KBM-7 (cell line): ENCODE measurements at regions not wholly inside any gene's neighbourhood (a gene's known extent, or its start where the extent isn't known, plus 50 kb on each side); places are given as distances from the start of the nearest gene placed in this dataset.

Experiments used
- DNase-seq: peaks from one replicate; pipeline ENCODE4 v3.0.0-alpha.2; 2015
- in situ Hi-C: fragments of 300-500 bp; cut with MboI; formaldehyde crosslinking; loops from 2 replicates; pipeline ENCODE4 v1.14.3; 2020; ENCODE audit warnings: low sequenced_read_pairs, low pct_unique_long_range_greater_than_20kb, mixed read lengths

DNA sequence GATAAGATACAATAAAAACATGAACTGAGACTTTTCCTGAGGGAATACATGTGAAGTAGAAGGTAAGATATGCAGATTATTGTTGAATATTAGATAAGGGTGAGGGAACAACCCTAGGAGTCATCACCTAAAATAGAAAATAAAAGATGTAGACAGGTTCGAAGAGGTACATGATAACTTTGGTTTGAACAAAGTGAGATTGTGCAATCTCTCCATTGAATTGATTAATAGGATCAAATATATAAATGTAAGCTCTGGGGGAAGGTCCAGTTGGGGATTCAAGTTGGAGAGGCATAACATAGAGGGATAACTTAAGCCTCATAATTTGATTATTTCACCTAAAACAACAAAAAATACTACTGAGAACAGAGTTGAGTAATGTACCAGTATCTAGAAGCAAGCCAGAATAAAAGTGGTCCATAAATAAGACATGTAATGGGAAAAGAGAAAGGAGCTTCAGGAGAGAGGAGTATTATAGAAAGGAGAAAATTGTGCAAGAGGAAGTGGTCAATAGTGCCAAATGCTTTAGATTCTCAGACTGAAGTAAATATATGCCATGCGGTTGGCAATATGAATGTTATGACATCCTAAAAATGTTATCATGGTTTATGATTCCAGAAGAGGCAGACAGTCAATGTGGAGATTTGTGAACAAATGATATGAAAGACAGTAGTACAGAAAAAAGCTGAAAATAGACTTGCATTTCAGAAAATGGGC is 282.3 kb upstream of the CHRM2 start:
- DNase-seq: peak; percentile 1
- in situ Hi-C loops: no loop called here

DNA sequence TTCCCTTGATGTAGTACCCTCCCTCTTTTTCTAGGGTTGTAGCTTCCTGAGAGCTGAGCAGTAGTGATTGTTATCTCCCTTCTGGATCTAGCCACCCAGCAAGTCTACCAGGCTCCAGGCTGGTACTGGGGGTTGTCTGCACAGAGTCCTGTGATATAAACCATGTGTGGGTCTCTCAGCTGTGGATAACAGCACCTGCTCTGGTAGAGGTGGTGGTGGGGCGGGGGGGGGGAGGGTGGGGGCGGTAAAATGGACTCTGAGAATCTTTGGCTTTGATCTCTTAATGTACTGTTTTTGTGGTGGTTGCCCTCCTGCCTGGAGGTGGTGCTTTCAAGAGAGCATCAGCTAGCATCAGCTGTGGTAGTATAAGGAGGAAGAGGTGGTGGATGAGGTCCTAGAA is 302.0 kb upstream of the CHRM2 start:
- DNase-seq: no peak
- in situ Hi-C loops: no loop called here

DNA sequence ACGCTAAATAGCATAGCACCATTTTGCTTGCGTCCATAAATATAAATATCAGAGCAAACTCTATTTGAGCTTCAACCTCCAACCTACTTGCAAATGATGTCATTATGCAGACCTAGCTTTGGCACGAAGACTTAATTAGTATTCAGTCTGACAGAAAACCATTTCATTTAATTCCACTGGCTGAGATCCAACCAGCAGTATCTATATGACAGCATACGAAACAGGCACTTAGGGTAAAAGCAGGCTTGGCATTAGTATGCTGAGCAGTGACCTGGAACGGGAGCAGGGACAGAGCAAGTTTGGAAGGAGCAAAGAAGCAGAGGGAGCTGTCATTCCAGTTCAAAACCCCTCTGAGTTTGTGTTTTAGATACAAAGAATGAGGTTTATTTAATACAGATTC is 312.5 kb upstream of the CHRM2 start:
- in situ Hi-C loops: no loop called here
- DNase-seq: no peak

DNA sequence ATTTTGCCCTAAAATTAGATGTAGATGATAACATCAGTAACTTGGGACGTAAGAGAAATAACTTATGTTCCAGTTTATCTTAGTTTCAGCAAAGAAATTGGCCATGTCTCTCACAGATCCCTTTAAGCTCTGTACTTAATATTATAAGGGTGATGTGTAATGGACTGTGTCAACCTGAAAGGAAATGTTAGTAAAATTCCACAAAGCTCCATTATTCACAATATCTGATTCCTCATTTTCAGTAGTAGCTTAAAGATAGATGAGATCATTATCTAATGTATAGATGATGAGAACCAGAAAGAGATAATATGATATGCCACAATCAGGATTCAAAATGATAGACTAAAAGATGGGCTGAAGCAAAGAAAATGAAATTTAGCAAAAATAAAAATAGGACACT is 316.8 kb upstream of the CHRM2 start:
- no peak for DNase-seq
- in situ Hi-C loops: no loop called here

DNA sequence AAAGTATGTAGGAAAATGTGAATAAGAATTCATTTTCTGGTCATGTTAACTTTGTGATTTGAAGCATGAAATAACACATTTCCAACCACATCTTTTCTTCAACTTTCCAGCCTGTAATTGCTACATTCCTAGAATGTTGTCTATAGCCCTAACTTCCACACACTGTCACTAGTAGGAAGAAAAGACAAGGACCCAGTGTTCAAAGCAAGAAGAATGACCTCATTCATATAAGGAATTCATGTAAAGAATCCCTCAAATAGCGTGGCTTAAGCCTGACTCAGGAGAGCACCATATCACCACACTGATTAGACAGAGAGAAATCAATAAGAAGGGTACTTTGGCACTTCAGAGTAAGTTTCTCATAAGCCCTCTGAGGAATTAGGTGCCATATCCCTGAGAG is 318.7 kb upstream of the CHRM2 start:
- DNase-seq: no peak
- in situ Hi-C loops: no loop called here

DNA sequence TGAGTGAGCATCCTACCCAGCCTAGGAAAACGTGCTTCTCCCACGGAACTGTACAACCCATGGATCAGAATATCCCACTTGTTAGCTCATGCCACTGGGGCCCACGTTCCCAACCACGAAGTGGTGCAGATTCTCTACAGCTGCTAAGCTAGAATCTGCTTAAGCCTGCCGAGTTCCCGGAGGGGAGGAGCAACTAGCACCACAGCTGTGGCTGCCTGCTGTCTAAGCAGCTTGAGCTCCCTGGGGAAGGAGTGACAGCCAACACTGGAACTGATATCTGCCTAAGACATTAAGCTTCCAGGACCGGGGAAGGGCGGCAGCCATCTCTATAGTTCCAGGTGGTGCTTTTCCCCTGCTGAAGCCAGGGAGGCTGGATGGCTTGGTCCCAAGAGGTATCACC is 334.7 kb upstream of the CHRM2 start:
- DNase-seq: no peak
- in situ Hi-C loops: no loop called here

DNA sequence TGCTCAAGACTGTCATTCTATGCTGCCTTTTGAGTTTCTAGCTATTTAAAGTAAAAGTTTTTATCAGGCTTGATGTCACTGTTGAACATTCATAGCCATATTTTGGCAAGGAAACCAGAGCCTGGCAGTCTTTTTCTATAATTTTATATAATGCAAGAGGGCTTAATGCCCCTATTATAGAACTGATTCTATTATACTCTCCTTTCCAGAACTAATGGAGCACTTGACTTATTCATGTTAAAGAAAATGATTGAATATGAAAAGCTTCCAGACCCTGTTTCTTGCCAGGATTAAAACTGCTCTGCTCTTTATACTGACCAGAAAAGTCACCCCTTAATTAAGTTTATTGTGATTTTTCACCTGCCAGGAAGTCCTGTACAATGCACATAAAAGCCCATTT is 337.6 kb upstream of the CHRM2 start:
- no peak for DNase-seq
- in situ Hi-C loops: no loop called here

DNA sequence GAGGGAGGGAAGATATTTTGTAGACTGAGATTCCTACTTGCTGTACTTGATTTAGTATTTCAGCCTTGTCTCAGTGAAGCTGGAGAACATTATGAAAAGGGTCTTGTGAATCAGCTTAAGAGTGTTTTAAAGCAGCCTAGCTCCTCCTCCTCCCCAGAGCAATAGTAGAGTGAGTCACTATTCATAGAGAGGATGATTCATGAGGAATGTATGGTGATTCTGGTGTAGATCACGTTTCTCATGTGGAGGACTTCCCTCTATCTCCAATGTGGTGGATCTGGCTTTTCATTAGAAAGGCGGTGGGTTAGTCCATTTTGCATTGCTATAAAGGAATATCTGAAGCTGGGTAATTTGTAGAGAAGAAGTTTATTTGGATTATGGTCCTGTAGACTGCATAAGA is 340.1 kb upstream of the CHRM2 start:
- DNase-seq: no peak
- in situ Hi-C loops: no loop called here

DNA sequence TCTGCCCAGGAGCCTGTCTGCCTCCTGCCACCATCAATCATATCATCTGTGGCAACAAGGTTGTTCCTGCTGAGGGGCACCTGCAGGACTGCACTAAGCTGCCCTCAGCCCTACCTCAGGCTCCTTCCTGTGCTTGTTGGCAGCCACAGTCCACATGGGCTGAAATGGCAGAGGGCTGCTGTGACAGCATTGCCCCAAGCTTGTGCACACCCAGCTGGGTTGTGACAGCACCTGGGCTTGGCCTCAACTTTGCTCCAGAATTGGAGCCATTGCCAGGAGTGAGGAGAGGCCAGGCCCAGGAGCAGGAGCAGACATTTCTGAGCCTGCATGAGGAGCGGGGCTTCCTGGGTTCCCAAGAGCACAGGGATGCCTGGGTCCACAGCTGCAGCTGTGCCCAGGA is 340.9 kb upstream of the CHRM2 start:
- DNase-seq: no peak
- in situ Hi-C loops: no loop called here

DNA sequence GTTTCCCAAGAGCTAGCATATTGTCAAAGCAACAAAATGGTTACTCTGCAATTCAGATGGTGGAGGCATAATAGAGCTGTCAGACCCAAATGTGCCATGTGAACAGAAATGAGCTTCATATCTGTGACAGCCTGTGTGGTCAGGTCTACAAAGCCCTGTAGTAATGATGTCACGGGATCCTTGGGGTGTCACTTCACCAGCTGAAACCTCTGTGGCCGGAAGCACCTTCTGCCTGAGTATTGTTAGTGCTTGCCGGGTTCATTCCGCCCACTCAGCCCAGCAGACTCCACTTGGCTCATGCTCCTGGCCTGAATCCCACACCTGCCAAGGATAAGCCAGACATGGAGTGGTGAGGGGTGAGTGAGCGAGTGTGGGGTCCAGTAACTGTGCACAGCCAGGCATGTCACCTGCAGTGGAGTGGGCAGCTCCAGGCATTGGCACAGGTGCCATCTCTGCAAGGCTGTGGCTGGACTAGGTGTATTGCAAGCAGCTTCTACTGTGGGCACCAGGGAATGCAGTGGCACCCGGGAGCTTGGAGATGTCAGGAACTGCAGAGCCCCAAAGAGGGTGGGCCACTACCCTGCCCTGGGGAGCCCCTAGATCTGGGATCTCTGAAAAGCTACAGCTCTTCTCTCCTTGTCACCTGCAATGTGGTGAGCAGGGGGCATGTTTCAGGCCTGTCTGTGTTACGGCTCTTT is 341.9 kb upstream of the CHRM2 start:
- DNase-seq: no peak
- in situ Hi-C loops: no loop called here

DNA sequence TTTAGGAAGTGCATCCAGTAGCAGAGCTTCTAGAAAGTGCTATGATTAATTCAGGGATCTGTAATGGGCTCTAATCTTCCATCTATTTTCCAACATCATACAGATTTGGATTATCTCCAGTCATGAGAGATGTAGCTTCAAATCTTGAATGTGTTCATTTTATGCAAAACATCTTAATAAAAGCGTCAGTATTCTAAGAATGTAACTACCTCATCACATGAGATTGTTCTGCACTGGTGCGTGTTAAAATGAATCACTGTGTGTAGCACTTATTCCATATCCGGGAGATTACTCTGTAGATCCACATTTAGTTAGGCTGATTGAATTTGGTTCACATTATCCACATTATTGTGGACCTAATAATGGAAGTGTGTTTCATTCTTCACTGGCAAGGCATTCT is 344.9 kb upstream of the CHRM2 start:
- in situ Hi-C loops: no loop called here
- no peak for DNase-seq

DNA sequence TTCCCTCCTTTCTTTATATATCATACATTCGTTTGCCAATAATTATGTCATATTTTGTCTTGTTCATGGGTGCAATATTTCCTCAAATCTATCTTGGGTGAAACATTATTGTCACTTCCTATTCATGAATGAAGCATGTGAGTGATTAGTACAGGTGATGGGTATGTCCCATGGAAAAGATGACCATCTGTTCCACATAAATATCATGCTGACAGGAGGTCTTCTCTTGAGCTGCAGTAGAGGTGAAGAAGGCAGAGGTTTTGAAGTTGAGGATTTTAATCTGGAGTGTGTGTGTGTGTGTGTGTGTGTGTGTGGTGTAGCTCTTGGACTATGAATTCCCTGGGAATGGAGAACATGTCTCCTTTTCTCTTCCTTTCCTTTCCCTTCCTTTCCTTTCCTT is 350.5 kb upstream of the CHRM2 start:
- no peak for DNase-seq
- in situ Hi-C loops: no loop called here

DNA sequence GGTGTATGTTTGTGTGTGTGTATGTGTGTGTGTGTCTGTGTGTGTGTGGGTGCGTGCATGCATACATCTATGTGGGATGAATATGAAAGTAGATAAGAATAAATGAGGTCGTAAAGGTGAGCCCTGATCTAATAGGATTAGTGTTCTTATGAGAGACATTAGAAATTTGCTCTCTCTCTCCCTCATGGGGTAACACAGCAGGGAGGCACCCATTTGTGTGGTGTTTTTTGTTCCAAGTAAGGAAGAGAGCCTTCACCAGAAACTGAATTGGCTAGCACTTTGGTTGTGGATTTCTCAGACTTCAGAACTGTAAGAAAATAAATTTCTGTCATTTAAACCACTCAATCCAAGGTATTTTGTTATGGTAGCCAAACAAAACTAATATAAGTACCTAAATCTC is 353.7 kb upstream of the CHRM2 start:
- no peak for DNase-seq
- in situ Hi-C loops: no loop called here

DNA sequence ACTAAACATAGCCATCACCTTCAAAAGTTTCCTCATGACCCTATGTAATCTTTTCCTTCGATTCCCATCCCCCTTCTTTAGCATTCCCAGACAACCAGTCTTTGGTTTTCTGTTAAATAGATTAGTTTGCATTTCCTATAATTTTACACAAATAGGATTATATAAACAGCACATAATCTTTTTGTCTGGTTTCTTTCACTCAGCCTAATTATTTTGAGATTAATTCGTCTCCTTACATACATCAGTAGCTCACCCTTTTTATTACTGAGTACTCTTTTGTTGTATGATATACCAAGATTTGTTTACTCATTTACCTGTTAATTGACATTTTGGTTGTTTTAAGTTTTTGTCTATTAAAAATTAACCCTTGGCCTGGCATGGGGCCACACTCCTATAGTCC is 354.7 kb upstream of the CHRM2 start:
- DNase-seq: no peak
- in situ Hi-C loops: no loop called here

DNA sequence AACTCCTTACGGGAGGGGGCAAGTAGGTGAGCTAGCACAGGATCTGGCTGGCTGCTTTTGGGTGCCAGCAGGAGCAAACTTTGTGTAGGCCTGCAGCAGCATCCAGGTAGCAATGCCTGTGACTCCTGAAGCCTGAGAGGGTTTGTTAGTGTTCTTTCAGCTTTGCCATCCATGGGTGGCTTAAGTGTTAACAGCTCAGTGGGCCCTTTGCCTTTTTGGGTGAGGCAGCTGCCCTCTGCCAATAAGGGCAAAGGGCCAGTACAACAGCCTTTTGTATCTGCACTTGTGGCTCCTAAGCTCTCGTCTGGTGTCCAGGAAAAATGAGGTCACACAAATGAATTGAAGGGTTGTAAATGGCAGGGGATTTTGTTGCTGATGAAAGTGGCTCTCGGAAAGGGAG is 359.0 kb upstream of the CHRM2 start:
- in situ Hi-C loops: no loop called here
- DNase-seq: no peak

DNA sequence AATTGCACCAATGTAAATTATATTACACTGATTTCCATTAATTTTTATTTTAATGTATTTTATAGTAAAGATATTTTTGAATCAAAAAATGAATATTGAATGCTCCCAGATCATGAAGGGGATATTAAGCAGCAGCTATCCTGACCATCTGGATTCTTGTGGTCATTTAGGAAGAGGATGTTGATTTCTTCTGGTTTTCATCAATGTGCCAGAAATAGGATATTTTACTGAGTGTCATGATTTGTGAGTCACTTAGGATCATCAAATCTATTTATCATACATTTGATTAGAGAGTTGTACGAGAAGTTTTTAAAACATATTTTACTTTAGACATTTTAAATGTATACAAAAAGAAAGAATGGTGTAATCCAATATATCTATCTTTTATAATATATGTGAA is 366.3 kb upstream of the CHRM2 start:
- DNase-seq: no peak

DNA sequence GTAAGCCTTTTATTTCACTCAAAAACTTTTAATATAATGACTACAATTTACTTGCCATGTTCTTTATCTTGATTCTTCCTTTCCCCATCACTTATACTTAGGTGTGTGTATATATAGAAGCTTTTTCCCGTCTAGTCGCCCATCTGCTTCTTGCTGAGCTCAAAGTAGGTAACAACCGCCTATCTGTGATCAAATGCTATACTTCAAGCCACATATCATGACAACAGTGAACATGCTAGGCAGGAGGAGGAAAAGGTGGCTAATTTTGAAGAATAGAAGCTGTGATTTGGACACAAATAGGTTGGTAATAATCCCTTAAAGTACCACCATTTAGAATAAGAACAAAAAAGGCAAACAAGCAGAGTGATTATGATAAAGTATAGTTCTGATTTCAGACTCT is 367.3 kb upstream of the CHRM2 start:
- DNase-seq: no peak
- in situ Hi-C loops: no loop called here

More for the DNA sequence above, 366.3 kb upstream of the CHRM2 start:
- in situ Hi-C loops: no loop called here

DNA sequence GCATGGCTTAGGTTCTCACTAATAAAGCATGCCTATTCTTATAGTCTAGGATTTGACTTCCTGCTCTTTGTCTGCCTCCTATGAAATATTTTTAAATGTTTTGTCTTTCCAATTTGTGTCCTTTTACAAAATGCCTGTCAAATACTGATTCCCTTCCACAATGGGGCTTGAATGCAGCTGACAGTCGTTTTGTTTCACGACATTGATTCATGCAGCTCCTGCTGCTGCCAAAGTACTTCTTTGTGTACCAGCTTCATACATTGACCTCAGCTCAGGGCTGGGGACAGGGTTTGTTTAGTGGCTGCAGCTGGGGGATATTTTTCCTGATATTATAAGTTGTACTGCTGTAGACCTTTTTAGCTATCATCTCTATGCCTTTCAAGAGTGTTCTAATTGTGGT is 371.9 kb upstream of the CHRM2 start:
- in situ Hi-C loops: no loop called here
- no peak for DNase-seq

DNA sequence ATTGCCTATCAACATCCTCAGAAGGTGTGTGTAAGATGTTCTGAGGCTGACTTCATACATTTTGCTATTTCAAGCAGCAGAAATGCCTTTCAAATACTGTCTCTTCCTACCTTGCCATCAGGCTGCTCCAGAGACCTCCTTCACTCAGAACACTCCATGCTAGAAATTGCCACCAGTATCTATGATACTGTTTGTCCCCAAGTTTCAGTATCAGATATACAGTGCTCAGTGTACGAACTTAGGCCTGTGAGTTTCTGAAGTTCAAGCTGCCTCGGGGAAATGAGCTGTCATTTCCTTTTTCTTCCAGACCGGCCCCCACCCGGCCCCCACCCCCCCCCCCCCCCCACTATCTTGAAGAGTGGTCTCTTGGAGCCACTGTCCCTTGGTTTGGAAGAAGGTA is 373.4 kb upstream of the CHRM2 start:
- in situ Hi-C loops: no loop called here
- DNase-seq: no peak

DNA sequence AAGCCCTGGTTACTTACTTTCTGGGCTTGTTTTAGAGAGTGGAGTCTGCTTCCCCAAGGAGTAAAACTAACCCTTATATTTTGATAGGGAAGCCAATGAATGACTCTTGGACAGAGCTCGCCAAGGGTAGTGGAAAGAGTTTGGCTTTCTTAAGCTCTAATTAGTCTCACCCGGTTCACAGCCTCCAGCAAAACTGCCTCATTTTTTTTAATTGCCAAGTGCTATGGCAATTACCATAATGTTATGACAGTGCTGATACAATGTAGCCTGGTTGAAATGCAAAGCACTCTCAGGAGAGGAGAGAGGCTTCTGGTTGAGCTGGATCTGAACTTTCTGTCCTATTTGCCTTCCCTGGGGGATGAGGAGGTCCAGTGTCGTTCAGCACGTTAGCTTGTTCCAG is 376.1 kb upstream of the CHRM2 start:
- in situ Hi-C loops: no loop called here
- DNase-seq: no peak

DNA sequence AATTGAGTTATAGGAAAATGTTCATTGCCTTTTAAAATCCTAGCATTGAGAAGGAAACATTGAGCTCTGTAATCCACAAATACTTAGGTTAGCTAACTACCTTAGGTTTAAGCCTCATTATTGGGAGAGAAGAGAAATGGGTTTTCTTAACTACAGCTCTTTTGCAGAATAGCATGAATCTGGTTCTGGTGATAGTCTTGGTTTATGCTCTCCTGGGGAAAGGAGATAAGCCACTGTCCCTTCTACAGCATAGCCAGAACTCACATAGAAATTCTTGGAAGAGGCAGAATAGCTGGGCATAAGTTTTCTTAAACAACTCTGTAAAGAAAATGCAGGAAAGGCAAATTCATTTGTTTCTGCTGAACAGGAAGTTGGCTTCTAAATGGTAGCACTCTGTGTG is 378.6 kb upstream of the CHRM2 start:
- in situ Hi-C loops: no loop called here
- no peak for DNase-seq
